ENCODE measurements at regions not wholly inside any gene's neighbourhood (a gene's known extent, or its start where the extent isn't known, plus 50 kb on each side); places are given as distances from the start of the nearest gene placed in this dataset.

DNA sequence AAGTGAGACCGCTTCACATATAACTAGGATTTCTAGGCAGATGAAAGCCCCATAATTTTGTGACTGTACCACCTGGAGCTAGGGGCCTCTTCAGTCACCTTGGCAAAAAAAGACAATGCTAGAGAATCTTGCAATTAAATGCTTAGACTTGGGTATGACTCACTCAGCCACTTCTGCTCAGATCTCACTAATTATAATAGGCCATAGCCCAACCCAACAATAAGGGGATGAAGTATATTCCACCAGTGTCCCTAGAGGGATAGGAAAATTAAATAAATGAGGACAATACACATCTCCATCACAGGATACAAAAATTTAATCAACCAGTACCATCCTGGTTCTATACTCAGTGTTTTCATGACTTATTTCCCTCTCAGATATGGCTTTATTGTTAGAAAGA, 1079.9 kb upstream of the C9orf72 start:
- Histone ChIP-seq H3K4me1 (no peaks in the 10 kb centered on the region), H3K27ac (no peak overlapping the region), H3K4me3 (no peak overlapping the region), H3K27me3 (no peaks in the 10 kb centered on the region), H3K9me3 (no peaks in the 10 kb centered on the region), H3K36me3 (no peaks in the 10 kb centered on the region)
- TF ChIP-seq, protein P1, sequence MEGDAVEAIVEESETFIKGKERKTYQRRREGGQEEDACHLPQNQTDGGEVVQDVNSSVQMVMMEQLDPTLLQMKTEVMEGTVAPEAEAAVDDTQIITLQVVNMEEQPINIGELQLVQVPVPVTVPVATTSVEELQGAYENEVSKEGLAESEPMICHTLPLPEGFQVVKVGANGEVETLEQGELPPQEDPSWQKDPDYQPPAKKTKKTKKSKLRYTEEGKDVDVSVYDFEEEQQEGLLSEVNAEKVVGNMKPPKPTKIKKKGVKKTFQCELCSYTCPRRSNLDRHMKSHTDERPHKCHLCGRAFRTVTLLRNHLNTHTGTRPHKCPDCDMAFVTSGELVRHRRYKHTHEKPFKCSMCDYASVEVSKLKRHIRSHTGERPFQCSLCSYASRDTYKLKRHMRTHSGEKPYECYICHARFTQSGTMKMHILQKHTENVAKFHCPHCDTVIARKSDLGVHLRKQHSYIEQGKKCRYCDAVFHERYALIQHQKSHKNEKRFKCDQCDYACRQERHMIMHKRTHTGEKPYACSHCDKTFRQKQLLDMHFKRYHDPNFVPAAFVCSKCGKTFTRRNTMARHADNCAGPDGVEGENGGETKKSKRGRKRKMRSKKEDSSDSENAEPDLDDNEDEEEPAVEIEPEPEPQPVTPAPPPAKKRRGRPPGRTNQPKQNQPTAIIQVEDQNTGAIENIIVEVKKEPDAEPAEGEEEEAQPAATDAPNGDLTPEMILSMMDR (IDR thresholded peaks at IDR 0.05) = no peak
- intact Hi-C loops (cut with DNase I) = no loop called here
- ATAC-seq (no peak), DNase-seq (no peak)

DNA sequence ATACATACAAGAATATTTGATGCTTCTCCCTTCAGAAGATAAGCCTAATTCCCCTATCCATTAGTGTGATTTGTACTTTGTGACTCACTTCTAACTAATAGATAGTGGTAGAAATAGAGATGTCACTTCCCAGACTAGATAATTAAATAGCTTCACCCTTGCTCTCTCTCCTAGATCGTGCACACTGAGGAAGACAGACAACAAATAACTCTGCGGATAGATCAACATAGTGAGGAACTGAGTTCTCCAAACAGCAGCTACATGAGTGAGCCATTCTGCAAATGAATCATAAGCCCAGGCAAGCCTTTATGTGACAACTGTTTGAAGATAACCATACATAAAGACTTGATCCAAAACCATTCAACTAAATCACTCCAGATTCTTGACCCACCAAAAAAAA, 1083.4 kb upstream of the C9orf72 start:
- no peak overlapping the region for H3K27ac ChIP-seq
- H3K9me3 ChIP-seq = no peaks in the 10 kb centered on the region
- TF ChIP-seq, protein P1 (IDR thresholded peaks at IDR 0.05) = no peak
- no peak overlapping the region for H3K4me3 ChIP-seq
- no peaks in the 10 kb centered on the region for H3K27me3 ChIP-seq
- DNase-seq (no peak), ATAC-seq (no peak)
- no peaks in the 10 kb centered on the region for H3K4me1 ChIP-seq
- H3K36me3 ChIP-seq = no peaks in the 10 kb centered on the region
- intact Hi-C loops (cut with DNase I) = no loop called here

DNA sequence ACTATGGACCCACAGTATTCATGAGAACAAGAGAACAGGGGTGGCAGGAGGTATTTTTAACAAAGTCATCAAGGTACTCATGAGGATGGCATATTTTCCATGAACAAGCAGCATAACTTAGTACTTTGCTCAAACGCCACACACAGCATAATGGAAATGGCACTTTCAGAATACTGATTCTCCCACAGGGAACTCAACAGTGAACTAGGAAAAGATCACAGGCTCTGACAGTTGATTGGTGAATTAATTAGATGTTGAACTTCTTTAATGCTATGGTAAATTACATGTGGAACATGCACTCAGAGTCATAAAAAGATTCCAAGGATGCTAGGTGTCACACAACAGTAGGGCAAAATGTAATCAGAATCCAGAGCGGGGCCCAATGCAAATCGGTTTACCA, 1088.6 kb upstream of the C9orf72 start:
- no peak for DNase-seq
- TF ChIP-seq, protein P1 (IDR thresholded peaks at IDR 0.05) = no peak

DNA sequence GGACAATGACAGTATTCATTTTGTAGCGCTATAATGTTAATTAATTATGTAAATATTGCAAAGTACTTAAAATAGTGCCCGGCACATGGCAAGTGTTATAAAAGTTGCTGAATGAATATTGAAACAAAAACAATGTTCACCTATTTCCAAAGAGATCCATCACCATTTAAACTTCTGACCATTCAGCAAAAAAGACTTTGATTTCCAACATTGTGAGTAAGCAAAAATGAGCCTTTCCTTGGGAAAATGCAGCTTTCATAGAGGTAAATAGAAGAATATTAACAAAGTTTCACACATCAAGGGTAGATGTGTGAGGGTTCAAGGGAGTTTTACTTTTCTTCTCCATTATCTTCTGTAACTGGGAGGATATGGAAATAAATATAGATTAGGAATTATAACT, 1089.4 kb upstream of the C9orf72 start:
- Histone ChIP-seq H3K9me3 (no peaks in the 10 kb centered on the region), H3K4me3 (no peak overlapping the region), H3K4me1 (no peaks in the 10 kb centered on the region), H3K27ac (no peak overlapping the region), H3K36me3 (no peaks in the 10 kb centered on the region), H3K27me3 (no peaks in the 10 kb centered on the region)
- no peak for ATAC-seq
- TF ChIP-seq, protein P1 (IDR thresholded peaks at IDR 0.05) = no peak
- intact Hi-C loops (cut with DNase I) = no loop called here
- no peak for DNase-seq

More for the DNA sequence above, 1088.6 kb upstream of the C9orf72 start:
- Histone ChIP-seq H3K27ac (no peak overlapping the region), H3K36me3 (no peaks in the 10 kb centered on the region), H3K4me1 (no peaks in the 10 kb centered on the region), H3K27me3 (no peaks in the 10 kb centered on the region), H3K9me3 (no peaks in the 10 kb centered on the region), H3K4me3 (no peak overlapping the region)
- intact Hi-C loops (cut with DNase I) = no loop called here
- ATAC-seq = no peak

DNA sequence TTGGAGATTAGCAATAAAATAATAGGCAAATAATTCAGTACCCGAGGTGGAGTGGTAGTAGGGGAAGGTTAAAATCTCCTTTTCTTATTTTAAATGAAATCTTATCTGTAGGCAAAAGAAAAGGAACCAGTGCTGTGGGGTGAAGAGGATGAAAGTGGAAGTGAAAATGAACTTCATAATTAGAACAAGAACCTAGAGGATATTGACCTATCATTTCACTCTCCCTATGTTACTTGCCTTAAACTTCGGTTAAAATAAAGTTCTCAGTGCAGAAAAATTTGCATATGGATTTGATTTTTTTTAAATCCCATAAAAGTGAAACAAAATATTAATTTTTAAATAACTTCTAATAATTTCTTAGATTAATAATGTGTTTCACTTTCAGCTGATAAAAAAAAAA, 1094.9 kb upstream of the C9orf72 start:
- no peak for ATAC-seq
- DNase-seq = no peak
- Histone ChIP-seq H3K27ac (no peak overlapping the region), H3K4me1 (no peaks in the 10 kb centered on the region), H3K27me3 (no peaks in the 10 kb centered on the region), H3K9me3 (no peaks in the 10 kb centered on the region), H3K36me3 (no peaks in the 10 kb centered on the region), H3K4me3 (no peak overlapping the region)
- TF ChIP-seq, protein P1 (IDR thresholded peaks at IDR 0.05) = no peak
- intact Hi-C loops (cut with DNase I) = no loop called here
